Gastrocnemius medialis (tissue), 4 donors: ENCODE measurements at regions not wholly inside any gene's neighbourhood (a gene's known extent, or its start where the extent isn't known, plus 50 kb on each side); places are given as distances from the start of the nearest gene placed in this dataset.

Experiments
- CTCF ChIP-seq, 5 experiments: fragments of 450-650 bp in 3 of 5; fragments of 200-600 bp in 2 of 5; sonication (generic) in 2 of 5; IDR thresholded peaks in 4 of 5; conservative IDR thresholded peaks in 1 of 5; 1 replicate in 4 of 5; 2 replicates in 1 of 5; pipeline ENCODE4 v1.5.1; 2016 to 2019; ENCODE audit warnings: antibody characterized with exemption in 5 of 5, mild to moderate bottlenecking in 3 of 5, moderate library complexity in 3 of 5
- POLR2A ChIP-seq, 2 donors: fragments of 450-650 bp; IDR thresholded peaks; one replicate each; pipeline ENCODE4 v1.6.1; 2017; ENCODE audit warnings: antibody characterized with exemption in 2 of 2, mild to moderate bottlenecking in 2 of 2, moderate library complexity in 2 of 2

- no peak for TF ChIP-seq CTCF (IDR thresholded peaks at IDR 0.05 in 4 of 5, conservative IDR thresholded peaks at IDR 0.05 in 1 of 5)
- no peak for TF ChIP-seq POLR2A (IDR thresholded peaks at IDR 0.05)
Measured at GRCh38 chr14:34348592-34348991, 113.4 kb downstream of the SPTSSA start.
